ENCODE measurements at regions not wholly inside any gene's neighbourhood (a gene's known extent, or its start where the extent isn't known, plus 50 kb on each side); places are given as distances from the start of the nearest gene placed in this dataset.

- no peak overlapping the region for H3K4me3 ChIP-seq (ENCODE audit: low read depth, poor library complexity, severe bottlenecking)
- TF ChIP-seq CTCF (IDR thresholded peaks at IDR 0.05) (no peak), POLR2A (IDR thresholded peaks at IDR 0.05) (no peak)
- DNase-seq (ENCODE audit: low spot score in 2 of 2), result no peak
- intact Hi-C loops (cut with DNase I; ENCODE audit: low total_unique reads), result no loop called here
- 57 to 68% methylated on average over 4 of the region's 4 CpGs for WGBS, 2 donors
Measured at GRCh38 chr11:26105762-26106423, 226.0 kb upstream of the ANO3 start.

- TF ChIP-seq CTCF (IDR thresholded peaks at IDR 0.05) (no peak), POLR2A (IDR thresholded peaks at IDR 0.05) (no peak)
- H3K4me3 ChIP-seq (ENCODE audit: low read depth, poor library complexity, severe bottlenecking), result no peak overlapping the region
- intact Hi-C loops (cut with DNase I; ENCODE audit: low total_unique reads), result no loop called here
- 87 to 96% methylated on average over 1 of the region's 1 CpG for WGBS, 2 donors
- DNase-seq (ENCODE audit: low spot score in 2 of 2), result no peak
Measured at GRCh38 chr11:26106726-26107125, 225.2 kb upstream of the ANO3 start.

- no peak for DNase-seq (ENCODE audit: low spot score in 2 of 2)
- no peak for TF ChIP-seq POLR2A (IDR thresholded peaks at IDR 0.05)
- no peak for TF ChIP-seq CTCF (IDR thresholded peaks at IDR 0.05)
- intact Hi-C loops (cut with DNase I; ENCODE audit: low total_unique reads), result no loop called here
- WGBS, 2 donors, result 72 to 78% methylated on average over 2 of the region's 2 CpGs
- H3K4me3 ChIP-seq (ENCODE audit: low read depth, poor library complexity, severe bottlenecking), result no peak overlapping the region
Measured at GRCh38 chr11:26109658-26110368, 222.1 kb upstream of the ANO3 start.

GRCh38 chr11:26112264-26112663 lies 219.7 kb upstream of the ANO3 start:
- intact Hi-C loops (cut with DNase I; ENCODE audit: low total_unique reads), result no loop called here
- no peak overlapping the region for H3K4me3 ChIP-seq (ENCODE audit: low read depth, poor library complexity, severe bottlenecking)
- DNase-seq (ENCODE audit: low spot score in 2 of 2), result no peak
- TF ChIP-seq CTCF (IDR thresholded peaks at IDR 0.05), result no peak
- TF ChIP-seq POLR2A (IDR thresholded peaks at IDR 0.05), result no peak

GRCh38 chr11:26121466-26121865 lies 210.5 kb upstream of the ANO3 start:
- DNase-seq (ENCODE audit: low spot score in 2 of 2), result no peak
- H3K4me3 ChIP-seq (ENCODE audit: low read depth, poor library complexity, severe bottlenecking), result no peak overlapping the region
- intact Hi-C loops (cut with DNase I; ENCODE audit: low total_unique reads), result no loop called here
- WGBS, 2 donors, result 65 to 77% methylated on average over 2 of the region's 2 CpGs
- TF ChIP-seq POLR2A (IDR thresholded peaks at IDR 0.05) (no peak), CTCF (IDR thresholded peaks at IDR 0.05) (no peak)

GRCh38 chr11:26126741-26127140 lies 205.2 kb upstream of the ANO3 start:
- intact Hi-C loops (cut with DNase I; ENCODE audit: low total_unique reads), result no loop called here
- TF ChIP-seq POLR2A (IDR thresholded peaks at IDR 0.05) (no peak), CTCF (IDR thresholded peaks at IDR 0.05) (no peak)
- no peak overlapping the region for H3K4me3 ChIP-seq (ENCODE audit: low read depth, poor library complexity, severe bottlenecking)
- DNase-seq (ENCODE audit: low spot score in 2 of 2), result no peak
